Epidermal melanocyte (primary cell): ENCODE measurements at regions not wholly inside any gene's neighbourhood (a gene's known extent, or its start where the extent isn't known, plus 50 kb on each side); places are given as distances from the start of the nearest gene placed in this dataset.
"Not testable (repeated sequence)": the region's sequence is repeated elsewhere in the genome, so short reads cannot be mapped to it uniquely, and the experiment has no call there.

Experiments
- DNase-seq: peaks from one replicate; pipeline ENCODE4 v3.0.0; 2011; ENCODE audit warnings: low spot score; ENCODE audit not compliant: insufficient read length

DNA sequence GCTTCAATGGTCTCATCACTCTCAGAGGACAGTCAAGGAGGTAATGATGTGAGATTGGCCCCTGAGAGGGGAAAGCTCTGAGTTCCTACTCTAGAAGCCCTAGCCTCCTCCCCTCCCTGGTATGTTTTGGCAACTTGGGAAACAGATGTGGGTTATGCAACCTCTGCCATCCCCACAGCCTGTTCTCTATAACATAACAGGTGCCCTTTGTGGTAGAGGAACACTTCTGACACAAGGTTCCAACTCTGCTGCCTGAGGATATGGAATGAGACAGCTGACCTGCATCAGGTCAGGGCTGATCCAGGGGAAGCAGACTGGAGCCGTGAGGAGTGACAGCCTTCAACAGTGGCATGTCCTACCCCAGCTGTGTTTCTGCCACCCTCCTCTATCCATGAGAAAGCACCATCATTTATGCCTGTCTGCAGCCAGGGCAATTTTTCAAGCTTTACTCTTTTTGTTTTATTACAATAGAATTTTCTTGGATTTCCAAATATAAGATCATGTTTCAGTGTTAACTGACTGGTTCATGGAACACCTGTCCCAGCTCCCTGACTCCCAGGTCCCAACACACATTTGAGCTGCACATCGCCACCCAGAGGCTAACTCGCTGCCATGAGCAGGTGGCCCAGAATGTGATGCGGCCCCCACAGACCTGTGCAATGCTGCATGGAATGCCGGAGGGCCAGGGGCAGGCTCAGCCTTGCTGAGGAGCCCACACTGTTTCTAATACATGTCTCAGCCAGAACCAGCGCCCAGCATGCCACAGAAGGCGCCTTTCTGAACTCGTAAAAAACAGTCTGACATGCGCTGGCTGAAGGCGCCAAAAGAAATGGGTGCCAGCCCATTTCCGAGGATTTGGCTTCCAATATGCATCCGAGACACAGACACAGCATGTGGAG is 124.8 kb upstream of the CHST15 start:
- DNase-seq: no peak

DNA sequence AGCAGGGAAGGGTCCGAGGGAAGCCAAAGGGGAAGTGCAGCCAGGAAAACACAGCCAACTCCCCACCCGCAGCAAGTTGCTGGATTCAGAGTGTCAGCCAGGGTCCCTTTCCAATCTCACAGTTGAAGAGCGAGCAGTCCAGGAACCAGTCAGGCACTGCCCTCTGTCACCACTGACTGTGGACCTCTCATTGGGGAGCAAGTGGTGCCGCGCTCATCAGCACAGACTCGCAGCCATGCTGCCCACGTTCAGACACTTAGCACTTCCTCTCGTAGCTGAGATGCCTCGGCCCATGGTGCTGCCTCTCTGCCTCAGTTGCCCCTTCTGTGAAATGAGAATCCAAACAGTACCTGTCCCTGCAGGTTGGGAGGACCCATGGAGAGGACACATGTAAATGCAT is 123.6 kb upstream of the CHST15 start:
- DNase-seq: no peak

DNA sequence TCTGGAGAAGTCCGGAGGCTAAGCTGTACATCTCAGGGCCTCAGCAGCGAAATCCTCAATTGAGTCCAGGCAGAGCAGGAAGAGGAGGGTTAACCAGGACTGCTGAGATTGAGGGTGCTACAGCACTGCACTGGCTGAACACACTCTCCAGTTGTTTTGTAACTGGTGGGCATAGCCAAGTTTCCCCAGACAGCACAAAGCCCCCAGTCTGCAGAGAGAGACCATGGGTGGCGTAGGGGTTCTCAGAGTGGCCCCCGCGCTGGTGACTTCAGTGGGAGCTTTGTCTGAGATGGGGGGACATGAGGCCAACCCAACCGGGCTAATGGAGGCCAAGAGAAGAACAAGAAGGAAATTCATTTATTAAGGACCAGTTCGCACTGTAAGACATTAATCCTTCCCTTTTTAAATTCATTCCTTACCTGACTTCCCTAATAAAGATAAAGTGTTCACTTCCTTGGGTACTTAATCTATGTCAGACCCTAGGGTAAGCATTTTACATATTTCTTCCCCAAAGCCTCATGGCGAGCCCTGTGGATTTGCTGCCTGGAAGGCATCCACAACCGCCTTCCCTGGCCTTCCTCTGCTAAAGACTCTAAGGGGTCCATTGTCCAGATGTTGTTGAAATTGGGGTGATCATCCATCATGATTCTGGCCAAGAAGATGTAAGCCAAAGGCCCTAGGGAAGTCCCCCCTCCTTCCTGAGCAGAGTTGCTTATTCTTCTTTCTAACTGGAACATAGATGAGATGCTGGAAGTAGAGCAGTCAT is 121.4 kb upstream of the CHST15 start:
- no peak for DNase-seq

DNA sequence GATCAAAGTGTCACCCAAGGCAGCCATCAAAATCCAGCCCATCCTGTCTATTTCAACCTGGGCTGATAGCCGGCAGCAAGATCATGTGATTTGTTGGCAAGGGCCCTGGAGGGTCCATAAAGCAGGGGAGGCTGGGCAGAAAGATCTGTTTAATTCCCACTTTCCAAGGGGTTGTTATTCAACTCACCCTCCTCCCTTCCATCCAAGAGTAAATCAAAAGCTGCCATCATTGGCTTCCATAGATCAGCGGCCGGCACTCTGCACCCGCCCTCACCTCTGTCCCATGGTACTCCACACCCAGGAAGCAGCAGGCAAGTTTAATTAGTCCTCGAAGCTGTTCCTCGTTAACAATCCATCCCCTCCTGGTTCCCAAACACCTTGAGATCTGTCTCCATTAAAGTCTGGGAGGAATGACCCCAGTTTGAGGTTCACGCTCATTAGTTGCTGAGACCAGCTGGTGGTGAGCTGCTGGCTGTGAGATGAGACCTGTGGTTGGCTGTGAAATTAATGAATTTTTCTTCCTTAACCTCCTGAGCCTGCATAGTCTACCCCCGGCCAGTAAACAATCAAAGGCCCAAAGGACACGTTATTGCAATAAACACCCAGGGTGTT is 120.6 kb upstream of the CHST15 start:
- no peak for DNase-seq

DNA sequence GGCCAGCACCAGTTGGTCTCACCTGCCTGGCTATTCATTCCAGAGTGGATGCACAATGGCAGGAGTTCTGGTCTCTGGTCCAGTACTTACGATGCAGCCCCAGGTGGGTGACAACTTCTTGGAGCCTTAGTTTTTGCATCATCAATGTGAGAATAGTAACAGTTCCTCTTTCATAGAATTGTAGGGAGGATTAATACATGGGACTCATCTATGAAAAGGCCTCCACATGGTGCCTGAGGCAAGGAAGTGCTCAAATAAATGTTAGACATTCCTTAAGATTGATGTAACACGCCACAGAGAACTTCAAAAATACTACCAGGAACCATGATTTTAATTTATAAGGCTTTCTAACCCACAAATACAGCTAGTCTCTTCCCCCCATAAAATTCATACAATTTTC is 120.1 kb upstream of the CHST15 start:
- DNase-seq: no peak

DNA sequence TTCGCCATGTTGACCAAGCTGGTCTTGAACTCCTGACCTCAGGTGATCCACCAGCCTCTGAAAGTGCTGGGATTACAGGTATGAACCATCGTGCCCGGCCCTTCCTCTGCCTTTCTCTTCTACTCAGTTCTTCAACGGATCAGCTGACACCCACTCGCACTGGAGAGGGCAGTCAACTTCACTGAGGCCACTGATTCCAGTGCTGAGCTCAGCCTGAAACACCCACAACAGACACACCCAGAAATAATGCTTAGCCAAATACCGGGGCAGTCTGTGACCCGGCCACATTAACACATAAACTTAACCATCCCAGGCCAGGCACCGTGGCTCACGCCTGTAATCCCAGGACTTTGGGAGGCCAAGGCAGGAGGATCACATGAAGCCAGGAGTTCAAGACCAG is 119.3 kb upstream of the CHST15 start:
- DNase-seq: no peak

DNA sequence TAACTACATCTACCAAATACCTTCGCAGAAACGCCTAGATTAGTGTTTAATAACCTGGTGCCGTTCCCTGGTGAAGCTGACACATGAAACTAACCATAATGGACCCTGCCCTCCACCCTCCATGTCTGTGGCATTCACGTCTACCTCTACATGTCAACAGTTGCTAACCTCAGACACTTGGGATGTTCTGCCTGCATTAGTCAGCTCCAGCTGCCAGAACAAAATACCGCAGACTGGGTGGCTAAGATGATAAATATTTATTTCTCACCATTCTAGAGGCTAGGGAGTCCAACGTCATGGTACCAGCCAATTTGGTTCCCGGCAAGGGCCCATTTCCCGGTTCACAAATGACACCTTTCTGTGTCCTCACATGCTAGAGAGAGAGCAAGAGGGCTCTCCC is 118.5 kb upstream of the CHST15 start:
- DNase-seq: no peak

DNA sequence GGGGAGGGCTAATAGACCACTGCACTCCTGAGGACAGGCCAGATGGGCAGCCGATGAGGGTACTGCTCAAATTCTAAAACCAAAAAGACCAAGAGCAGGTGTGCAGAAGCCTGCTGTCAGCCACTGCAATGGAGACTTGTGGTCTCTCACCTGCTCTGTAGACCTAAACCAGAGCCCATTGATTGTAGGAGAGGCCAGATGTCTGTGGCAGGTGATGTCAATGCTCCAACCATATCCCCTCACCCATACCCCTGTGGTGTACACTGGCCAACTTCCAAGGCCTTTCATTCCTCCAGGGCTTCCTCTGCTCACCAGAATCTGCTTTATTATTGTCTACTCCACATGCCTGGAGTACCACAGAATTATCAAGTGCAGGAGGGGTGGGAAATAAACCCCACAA is 116.9 kb upstream of the CHST15 start:
- DNase-seq: no peak

DNA sequence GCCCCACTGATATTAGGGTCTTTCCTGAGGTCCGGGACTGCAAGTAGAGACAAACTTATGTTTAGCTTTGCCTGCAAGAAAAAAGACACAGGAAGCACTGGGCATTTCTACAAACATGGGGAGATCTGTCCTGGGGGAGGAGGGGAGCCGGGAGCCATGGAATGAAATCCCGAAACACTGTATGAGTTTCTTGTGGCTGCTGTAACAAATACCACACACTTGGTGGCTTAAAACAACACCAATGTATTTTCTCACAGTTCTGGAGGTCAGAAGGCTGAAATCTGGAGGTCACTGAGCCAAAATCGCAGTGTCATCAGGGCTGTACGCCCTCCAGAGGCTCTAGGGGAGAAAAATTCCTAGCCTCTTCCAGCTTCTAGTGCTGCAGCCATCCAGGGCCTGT is 114.0 kb upstream of the CHST15 start:
- no peak for DNase-seq

DNA sequence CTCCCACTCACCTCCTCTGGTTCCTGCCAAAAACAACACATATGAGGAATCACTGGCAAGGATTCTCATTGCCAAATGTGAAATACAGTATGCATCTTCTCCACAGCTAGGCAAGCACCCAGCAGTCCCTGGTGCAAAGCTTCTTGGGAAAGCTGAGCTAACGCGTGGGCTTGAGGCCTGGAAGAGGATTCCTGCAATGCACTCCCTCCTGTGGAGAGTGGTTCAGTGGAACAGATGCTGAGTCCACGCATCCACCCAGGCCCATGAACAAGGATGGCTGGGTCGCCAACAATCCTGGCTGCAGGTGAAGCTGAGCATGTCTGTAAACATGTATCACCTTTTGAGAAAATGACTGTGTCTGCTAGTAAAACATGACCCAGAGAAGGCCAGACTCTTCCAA is 113.2 kb upstream of the CHST15 start:
- DNase-seq: no peak

DNA sequence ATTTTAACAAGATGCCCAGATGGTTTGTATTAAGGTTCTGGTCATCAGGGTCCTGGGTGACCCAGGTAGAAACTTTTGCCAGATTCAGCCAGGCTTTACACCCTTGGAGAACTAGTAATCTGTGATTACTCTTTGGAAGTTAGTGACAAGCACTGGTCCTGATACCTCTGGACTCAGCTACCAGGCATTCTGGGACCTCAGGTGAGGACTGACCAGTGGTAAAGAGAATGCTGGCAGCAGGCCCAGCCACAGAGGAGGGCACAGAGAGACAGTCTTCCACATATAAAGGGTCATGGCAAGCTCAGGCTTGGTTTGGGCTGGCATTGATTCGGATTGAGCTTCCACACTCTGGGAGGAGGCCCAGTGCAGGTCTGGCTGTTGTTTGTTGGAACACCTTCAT is 112.0 kb upstream of the CHST15 start:
- no peak for DNase-seq

DNA sequence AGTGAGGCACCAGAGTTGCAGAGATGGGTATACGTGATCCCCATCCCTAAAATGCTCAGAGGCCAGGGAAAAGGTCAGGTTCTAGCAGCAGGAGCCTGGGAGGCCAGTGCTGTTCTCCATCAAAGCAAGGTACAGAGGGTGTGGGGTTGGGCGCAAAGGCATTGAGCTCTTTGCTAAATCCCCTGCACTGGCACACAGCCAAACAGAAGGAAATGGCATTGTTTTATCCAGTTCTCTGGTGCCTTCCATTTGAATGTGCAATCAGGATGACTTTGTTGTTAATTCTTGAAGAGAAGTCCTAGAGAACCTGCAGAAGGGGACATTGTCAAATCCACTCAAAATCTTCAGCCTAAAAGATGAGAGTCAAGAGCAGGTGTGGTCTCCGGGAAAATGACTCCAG is 111.3 kb upstream of the CHST15 start:
- DNase-seq: no peak

DNA sequence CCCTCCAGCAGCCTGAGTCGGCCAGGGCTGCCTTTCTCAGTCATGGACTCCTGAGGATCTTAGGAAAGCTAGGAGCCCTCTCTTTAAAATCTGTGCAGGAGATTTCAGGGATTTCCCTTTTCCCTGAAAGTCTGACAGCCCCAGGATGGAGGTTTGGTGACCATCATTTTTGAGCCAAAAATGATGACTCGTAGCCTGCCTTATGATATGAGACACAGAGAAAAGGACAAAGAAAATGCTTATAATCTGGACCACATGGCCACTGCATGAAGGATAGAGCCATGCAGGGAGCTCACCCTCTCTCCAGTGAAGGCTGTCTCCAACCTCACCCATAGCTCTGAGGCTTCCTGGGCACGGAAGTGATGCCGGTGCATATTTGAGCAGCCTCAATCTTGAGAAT is 106.6 kb upstream of the CHST15 start:
- DNase-seq: no peak

DNA sequence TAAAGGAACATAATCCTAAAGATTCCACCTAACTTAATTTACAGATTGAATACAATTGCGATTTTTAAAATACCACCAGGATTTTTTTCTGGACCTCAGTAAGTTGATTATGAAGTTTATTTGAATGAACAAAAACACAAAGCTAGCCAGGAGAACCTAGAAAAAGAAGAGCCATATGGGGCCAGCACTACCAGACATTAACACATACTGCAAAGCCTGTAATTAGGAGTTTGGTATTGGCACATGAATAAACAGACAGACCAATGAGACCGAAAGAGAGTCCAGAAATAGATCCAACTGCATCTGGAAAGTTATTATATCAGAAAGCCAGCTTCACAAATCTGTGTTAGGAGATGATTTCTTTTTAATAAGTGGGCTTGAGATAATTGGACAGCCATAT is 105.5 kb upstream of the CHST15 start:
- no peak for DNase-seq

DNA sequence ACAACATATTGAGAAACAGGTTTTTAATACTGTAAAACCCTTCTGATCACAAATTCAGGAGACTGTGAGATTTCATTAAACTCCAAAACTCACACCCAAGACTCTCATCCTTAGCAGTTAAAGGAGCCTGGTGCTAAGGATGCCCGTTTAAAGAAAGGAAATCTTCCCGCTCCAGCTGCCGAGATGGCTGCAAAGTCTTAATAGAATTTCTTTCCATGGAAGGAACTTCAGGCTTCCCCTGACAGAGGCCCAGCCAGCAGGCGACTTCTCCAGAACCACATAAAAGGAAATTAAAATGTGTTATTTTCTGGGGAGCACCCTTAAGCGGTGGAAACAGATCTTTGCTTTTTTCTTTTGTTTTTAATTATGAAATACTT is 104.7 kb upstream of the CHST15 start:
- no peak for DNase-seq

DNA sequence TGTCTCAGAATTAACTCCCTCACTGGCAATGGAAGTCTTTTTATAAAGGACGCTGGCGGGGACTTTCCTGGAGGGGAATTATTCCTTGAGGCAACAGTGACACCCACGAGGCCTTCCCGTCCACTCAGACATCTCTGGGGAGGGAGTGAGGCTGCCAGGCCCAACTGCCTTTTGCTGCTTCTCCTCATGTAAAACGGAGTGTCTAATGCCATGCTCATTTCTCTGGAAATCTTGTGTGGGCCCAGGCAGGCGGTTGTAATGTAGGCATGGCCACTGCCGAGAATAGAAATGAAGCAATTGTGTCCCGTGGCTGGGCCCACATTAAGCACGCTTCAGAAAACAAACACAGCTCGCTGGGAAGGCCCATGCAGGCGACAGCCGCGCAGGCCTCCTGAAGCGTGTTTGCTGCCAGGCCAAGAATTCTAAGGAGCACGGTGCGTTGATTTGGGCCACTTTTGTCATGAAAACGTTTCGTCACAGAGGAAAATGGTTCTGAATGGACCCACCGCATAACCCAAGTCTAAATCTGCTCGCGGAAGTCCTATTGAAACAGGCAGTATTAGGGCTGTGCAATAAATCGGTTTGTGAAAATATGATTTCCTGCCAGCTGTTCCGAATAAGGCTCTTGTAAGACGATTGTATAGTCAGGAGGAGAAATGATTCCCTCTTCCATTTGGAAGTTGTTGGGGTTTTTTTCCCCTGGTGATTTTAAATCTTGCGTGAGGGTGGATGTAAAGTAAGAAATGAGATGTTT is 104.2 kb upstream of the CHST15 start:
- no peak for DNase-seq

DNA sequence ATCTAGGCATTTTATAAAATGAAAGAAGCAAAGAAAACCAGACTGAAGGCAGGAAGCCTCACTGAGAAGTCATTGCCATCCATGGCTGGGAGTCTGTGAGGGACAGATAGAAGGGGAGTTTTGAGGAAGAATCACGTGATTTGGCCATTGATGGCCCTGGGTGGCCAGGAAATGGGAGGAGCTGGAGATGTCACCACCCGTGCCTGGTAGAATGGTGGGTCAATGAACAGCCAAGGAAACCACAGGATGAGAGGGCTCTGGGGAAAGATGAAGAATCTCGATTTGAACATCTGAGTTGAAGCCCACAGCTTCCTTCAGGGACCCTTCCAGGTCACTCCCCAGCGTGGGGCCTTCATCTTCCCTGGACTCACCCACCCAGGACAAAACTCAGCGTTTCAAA is 103.3 kb upstream of the CHST15 start:
- DNase-seq: no peak

DNA sequence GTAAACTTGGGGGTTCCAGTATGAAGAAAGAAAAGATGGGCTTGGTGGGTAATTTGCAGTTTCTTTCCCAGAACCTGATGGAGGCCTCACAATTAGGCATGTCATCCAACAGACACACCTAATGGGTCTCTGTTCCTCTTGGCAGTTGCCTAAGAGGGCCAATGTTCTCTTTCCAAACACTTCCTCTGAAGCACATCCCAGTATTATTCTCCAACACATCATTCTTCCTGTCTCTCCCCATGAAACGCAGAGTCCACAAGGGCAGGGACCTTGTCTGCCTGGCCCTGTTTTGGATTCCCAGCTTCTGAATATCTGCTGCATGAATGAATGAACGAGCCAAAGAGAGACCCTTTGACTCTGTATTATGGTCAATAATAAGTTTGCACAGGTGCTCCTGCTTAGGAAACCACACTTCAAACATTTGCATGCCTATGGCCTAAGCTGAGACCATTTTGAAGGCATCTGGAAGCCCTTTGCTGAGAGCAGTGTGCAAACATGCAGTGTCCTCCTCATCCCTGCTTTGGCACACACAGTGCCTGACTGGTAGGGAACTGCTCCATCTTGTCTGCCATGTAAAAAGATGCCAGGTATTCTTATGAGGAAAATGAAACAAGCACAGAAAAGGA is 100.9 kb upstream of the CHST15 start:
- DNase-seq: no peak

DNA sequence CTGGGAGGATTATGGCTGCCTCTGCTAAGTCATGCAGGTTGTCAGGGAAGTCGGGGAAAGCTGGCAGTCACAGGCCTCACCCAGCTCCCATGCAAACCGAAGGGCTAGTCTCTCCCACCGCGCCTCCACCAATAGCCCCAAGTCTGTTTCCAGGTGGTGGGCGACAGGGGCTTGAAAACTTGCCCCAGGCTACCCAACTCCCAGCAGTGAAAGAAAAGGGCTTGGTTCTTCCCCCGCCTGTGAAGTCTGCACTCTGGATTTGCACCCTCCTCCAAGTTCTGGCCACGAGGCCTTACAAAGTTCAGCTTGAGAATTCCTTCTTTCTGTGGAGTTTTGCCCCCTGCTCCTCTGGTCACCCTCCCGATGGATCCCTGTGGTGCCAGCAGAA is 99.9 kb upstream of the CHST15 start:
- no peak for DNase-seq

DNA sequence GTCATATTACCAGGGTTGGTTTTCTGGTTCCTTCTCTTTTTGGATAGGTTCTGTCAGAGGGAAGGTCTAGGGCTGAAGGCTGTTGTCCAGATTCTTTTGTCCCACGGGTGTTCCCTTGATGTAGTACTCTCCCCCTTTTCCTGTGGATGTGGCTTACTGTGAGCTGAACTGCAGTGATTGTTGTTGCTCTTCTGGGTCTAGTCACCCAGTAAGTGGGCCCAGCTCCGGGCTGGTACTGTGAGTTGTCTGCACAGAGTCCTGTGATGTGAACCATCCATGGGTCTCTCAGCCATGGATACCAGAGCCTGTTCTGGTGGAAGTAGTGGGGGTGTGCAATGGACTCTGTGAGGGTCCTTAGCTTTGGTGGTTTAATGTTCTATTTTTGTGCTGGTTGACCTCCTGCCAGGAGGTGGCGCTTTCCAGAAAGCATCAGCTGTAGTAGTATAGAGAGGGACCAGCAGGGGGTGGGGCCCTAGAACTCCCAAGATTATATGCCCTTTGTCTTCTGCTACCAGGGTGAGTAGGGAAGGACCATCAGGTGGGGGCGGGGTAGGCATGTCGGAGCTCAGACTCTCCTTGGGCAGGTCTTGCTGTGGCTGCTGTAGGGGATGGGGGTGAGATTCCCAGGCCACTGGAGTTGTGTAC is 99.4 kb upstream of the CHST15 start:
- not testable (repeated sequence) for DNase-seq

DNA sequence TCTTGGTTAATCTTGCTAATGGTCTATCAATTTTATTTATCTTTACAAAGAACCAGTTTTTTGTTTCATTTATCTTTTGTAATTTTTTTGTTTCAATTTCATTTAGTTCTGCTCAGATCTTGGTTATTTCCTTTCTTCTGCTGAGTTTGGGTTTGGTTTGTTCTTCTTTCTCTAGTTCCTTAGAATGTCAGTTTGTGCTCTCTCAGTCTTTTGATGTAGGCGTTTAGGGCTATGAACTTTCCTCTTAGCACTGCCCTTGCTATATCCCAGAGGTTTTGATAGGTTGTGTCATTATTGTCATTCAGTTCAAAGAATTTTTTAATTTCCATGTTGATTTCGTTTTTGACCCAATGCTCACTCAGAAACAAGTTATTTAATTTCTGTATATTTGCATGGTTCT is 97.1 kb upstream of the CHST15 start:
- DNase-seq: not testable (repeated sequence)
